Suprapubic skin (tissue), 4 donors: ENCODE measurements at regions not wholly inside any gene's neighbourhood (a gene's known extent, or its start where the extent isn't known, plus 50 kb on each side); places are given as distances from the start of the nearest gene placed in this dataset.

Source experiments
- EP300 ChIP-seq: sonication (generic); formaldehyde crosslinking; IDR thresholded peaks from one replicate; pipeline ENCODE4 v1.6.1; 2017; ENCODE audit warnings: antibody characterized with exemption
- POLR2A ChIP-seq, 2 donors: fragments of 450-650 bp; IDR thresholded peaks; one replicate each; pipeline ENCODE4 v1.6.1; 2017; ENCODE audit warnings: antibody characterized with exemption in 2 of 2, mild to moderate bottlenecking in 2 of 2, moderate library complexity in 2 of 2
- POLR2AphosphoS5 ChIP-seq, 3 donors: sonication (generic); formaldehyde crosslinking; IDR thresholded peaks; one replicate each; pipeline ENCODE4 v1.6.1; 2017; ENCODE audit warnings: antibody characterized with exemption in 3 of 3
- TF ChIP-seq, protein P1 (sequence below), 2 donors: fragments of 200-600 bp in 1 of 2; fragments of 450-650 bp in 1 of 2; sonication (generic) in 1 of 2; IDR thresholded peaks; one replicate each; pipeline ENCODE4 v1.5.1; 2016 to 2019; ENCODE audit warnings: antibody characterized with exemption in 2 of 2, mild to moderate bottlenecking in 1 of 2, moderate library complexity in 1 of 2

DNA sequence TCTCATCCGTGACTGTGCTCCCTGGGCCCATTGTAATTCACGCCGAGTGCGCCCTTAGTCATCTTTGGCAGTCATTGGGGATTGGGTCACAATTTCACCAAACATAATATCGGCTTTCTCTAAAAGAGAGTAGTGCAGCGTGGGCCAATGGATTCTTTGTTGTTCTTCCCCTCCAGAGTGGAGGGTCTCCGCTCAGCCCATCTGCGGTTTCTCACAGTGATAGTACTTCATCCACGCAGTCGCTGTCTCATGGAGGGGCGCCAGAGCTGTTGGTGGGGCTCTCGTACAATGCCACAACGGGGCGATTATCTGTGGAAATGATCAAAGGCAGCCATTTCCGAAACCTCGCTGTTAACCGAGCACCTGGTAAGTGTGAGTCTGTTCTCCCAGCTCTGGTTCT, 321.8 kb downstream of the SNAPC1 start:
- no peak for TF ChIP-seq EP300
- no peak for TF ChIP-seq POLR2A (IDR thresholded peaks at IDR 0.05)
- TF ChIP-seq, protein P1, sequence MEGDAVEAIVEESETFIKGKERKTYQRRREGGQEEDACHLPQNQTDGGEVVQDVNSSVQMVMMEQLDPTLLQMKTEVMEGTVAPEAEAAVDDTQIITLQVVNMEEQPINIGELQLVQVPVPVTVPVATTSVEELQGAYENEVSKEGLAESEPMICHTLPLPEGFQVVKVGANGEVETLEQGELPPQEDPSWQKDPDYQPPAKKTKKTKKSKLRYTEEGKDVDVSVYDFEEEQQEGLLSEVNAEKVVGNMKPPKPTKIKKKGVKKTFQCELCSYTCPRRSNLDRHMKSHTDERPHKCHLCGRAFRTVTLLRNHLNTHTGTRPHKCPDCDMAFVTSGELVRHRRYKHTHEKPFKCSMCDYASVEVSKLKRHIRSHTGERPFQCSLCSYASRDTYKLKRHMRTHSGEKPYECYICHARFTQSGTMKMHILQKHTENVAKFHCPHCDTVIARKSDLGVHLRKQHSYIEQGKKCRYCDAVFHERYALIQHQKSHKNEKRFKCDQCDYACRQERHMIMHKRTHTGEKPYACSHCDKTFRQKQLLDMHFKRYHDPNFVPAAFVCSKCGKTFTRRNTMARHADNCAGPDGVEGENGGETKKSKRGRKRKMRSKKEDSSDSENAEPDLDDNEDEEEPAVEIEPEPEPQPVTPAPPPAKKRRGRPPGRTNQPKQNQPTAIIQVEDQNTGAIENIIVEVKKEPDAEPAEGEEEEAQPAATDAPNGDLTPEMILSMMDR (IDR thresholded peaks at IDR 0.05), result no peak
- TF ChIP-seq POLR2AphosphoS5 (IDR thresholded peaks at IDR 0.05), result no peak
